Fibroblast of pulmonary artery (primary cell): ENCODE measurements at regions not wholly inside any gene's neighbourhood (a gene's known extent, or its start where the extent isn't known, plus 50 kb on each side); places are given as distances from the start of the nearest gene placed in this dataset.

Experiments
- DNase-seq: peaks from one replicate; pipeline ENCODE4 v3.0.0-alpha.2; 2010; ENCODE audit warnings: low read depth
- H3K4me3 ChIP-seq: replicated peaks from 2 replicates; pipeline ENCODE4 v1.5.1; 2011; ENCODE audit warnings: low read depth, mild to moderate bottlenecking, control low read depth, low read length, moderate library complexity
- TF ChIP-seq, protein P1 (sequence below): IDR thresholded peaks from 2 replicates; pipeline ENCODE4 v1.5.1; 2011; ENCODE audit warnings: mild to moderate bottlenecking, control low read depth, low read length, inconsistent platforms; ENCODE audit errors: missing control alignments

DNA sequence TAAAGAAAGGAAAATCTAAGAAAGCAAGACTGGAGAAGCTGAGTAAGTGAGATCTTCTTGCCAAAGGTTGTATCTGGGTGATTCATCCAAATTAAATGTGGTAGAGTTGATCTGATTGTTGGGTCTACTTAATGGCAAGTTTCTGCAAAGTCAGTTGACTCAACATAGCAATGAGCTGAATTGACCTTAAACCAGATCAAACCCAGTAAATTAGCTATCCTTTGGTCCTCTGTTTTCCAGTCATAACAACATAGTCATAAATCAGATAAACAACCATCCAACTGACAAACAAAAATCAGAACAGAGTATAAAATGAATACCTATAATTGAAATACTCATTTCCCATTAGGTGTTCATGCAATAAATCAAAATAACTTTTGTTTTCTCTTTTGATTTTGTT, 142.6 kb upstream of the CFAP20DC start:
- no peak overlapping the region for H3K4me3 ChIP-seq
- TF ChIP-seq, protein P1, sequence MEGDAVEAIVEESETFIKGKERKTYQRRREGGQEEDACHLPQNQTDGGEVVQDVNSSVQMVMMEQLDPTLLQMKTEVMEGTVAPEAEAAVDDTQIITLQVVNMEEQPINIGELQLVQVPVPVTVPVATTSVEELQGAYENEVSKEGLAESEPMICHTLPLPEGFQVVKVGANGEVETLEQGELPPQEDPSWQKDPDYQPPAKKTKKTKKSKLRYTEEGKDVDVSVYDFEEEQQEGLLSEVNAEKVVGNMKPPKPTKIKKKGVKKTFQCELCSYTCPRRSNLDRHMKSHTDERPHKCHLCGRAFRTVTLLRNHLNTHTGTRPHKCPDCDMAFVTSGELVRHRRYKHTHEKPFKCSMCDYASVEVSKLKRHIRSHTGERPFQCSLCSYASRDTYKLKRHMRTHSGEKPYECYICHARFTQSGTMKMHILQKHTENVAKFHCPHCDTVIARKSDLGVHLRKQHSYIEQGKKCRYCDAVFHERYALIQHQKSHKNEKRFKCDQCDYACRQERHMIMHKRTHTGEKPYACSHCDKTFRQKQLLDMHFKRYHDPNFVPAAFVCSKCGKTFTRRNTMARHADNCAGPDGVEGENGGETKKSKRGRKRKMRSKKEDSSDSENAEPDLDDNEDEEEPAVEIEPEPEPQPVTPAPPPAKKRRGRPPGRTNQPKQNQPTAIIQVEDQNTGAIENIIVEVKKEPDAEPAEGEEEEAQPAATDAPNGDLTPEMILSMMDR = no peak
- peak; percentile 3 for DNase-seq

DNA sequence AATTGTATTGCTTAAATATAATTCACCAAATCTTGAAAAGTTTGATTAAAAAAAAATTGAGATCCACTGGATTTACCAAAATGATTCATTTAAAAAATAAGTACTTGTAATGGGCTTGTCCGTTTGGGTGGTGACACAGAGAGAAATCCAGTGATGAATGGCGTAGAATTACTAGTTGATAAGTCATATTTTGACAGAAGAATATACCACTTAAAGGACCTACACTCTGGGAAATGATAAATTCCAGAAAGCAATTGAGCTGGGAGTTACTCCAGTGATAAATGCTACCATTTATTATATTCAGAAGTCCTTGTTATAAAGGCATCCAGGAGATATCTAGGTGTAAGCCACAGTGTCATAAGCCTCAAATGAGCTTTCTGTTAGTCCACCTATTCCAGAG, 141.8 kb upstream of the CFAP20DC start:
- TF ChIP-seq, protein P1 = no peak
- no peak overlapping the region for H3K4me3 ChIP-seq
- no peak for DNase-seq

DNA sequence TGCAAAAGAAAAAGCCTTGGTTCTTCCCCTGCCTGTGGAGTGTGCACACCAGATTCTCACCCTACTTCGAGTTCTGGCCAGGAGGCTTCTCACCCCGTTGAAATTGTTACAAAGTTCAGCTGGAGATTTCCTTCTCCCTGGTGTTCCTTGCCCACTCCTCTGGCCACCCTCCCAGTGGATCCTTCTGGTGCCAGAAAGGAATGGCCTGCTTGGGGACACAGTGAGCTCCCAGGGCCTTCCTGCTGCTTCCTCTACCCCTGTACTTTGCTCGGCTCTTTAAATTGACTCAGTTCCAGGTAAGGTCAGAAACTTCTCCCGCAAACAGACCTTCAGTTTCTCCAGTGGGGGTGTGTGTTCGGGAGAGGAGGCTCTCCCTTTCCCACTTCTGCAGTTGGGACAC, 140.1 kb upstream of the CFAP20DC start:
- no peak for DNase-seq
- TF ChIP-seq, protein P1 = no peak
- no peak overlapping the region for H3K4me3 ChIP-seq

DNA sequence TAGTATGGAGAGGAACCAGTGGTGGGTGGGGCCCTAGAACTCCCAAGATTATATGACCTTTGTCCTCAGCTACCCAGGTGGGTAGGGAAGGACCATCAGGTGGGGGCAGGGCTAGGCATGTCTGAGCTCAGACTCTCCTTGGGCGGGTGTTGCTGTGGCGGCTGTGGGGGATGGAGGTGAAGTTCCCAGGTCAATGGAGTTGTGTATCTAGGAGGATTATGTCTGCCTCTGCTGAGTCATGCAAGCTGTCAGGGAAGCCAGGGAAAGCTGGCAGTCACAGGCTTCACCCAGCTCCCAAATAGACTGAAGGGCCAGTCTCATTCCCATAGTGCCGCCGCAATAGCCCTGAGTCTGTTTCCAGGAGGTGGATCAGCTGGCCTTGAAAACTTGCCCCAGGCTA, 139.7 kb upstream of the CFAP20DC start:
- TF ChIP-seq, protein P1 = no peak
- DNase-seq = no peak
- H3K4me3 ChIP-seq = no peak overlapping the region

DNA sequence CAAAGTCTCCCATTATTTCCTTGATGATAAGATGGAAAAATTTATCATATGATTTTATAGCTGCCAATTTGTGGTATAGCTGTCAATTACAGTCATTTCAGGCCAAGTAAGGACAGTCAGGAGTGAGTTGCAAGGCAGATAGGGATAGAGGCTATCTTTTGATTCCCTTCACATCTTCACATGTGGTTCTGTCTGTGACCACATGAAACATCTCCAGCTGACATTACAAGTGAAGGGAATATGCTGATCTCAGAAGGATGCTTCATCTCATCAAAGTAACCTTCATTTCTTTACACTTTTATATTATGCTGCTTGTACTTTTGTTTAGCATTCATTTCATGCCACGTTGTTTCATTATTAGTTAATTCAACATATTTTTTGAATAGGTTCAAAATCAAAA, 136.9 kb upstream of the CFAP20DC start:
- DNase-seq = no peak
- H3K4me3 ChIP-seq = no peak overlapping the region
- TF ChIP-seq, protein P1 = no peak

DNA sequence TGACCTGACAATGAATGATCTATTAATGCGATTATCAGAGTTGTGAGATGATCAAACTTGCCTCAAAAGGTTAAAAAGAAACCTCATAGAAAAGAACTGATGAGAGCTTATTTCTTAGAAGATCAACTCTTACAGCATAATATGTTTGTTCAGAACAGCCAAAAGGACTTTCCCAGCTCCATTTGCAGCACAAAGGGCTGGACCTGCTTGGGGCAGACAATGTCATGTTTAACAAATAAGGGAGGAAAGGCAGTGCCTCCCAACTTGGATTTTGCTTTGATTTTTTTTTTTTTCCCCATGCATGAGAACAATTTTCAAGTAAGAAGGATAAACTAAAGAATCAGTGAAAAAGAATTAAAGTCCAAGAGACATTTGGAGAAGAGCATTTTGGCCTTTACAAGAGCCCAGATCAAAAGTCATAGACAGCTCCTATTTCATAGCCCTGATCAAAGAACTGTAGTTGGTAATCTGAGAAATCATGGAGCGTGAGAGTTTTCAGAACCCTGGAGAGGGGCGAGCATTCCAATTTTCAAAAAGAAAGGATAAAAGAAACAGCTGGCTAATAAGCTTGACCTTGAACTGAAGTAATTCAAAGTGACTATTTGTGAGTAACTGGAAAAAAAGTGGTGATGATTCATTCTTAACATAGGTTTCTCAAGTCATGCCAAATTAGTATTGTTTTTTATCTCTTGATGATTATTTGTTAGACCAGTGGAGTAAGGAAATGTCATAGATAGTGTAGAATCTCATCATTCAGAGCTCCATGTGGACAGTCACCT, 136.0 kb upstream of the CFAP20DC start:
- no peak for DNase-seq
- TF ChIP-seq, protein P1 = no peak
- no peak overlapping the region for H3K4me3 ChIP-seq

DNA sequence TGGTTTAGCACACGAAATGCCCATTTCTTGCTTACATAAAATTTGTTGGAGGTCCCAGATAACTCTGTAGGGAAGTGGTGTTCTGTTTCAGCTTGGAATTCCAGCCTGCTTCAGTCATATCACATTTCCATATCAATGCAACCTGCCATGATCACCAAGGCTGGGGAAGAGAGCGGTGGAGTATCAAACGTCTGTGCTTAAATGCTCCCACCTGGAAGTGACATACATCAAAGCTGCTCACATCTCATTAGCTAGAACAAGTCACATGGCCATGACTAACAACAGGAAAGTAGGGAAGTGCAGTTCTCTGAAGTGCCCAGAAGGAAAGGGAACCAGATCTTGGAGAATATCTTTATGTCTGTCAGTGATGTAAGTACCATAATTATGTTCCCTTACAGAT, 130.2 kb upstream of the CFAP20DC start:
- TF ChIP-seq, protein P1 = no peak
- no peak overlapping the region for H3K4me3 ChIP-seq
- no peak for DNase-seq
